IPS-18a (cell line): ENCODE measurements at regions not wholly inside any gene's neighbourhood (a gene's known extent, or its start where the extent isn't known, plus 50 kb on each side); places are given as distances from the start of the nearest gene placed in this dataset.

Source experiments
- H3K27ac ChIP-seq: one replicate; pipeline ENCODE4 v1.5.1; 2013; ENCODE audit warnings: low read length
- H3K27me3 ChIP-seq: one replicate; pipeline ENCODE4 v1.6.1; 2013; ENCODE audit warnings: mild to moderate bottlenecking, low read length; ENCODE audit not compliant: control insufficient read depth, insufficient read depth
- H3K36me3 ChIP-seq: one replicate; pipeline ENCODE4 v1.6.1; 2013; ENCODE audit warnings: low read depth, low read length; ENCODE audit not compliant: control insufficient read depth
- H3K4me1 ChIP-seq: one replicate; pipeline ENCODE4 v1.6.1; 2013; ENCODE audit warnings: low read depth, low read length; ENCODE audit not compliant: control insufficient read depth
- H3K4me3 ChIP-seq: one replicate; pipeline ENCODE4 v1.5.1; 2013; ENCODE audit warnings: low read length
- H3K9ac ChIP-seq: one replicate; pipeline ENCODE4 v1.6.1; 2013; ENCODE audit warnings: mild to moderate bottlenecking, low read length, moderate library complexity
- H3K9me3 ChIP-seq: one replicate; pipeline ENCODE4 v1.6.1; 2013; ENCODE audit warnings: low read depth, low read length; ENCODE audit not compliant: control insufficient read depth

DNA sequence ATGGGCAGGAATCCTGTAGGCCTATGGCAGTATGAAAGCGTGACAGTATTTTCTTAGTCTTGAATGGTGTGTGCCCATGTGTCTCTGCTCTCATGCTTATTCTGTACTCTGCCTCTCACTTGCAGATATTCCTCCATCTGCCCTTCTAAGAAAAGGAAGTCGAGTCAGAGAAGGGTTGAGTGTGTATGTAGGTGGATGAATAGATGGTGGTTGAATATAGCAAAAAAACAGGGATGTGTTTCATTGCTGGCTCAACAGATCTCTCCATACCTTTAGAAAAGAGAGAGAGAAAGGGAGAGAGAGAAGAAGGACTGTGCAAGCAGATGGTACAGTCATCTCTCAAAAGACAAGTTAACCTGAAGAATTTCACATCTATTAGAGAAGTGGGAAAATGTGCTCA, 381.5 kb downstream of the FBXW7 start:
- Histone ChIP-seq H3K36me3 (no peaks in the 10 kb centered on the region), H3K4me3 (no peak overlapping the region), H3K4me1 (no peaks in the 10 kb centered on the region), H3K27ac (no peak overlapping the region), H3K27me3 (no peaks in the 10 kb centered on the region), H3K9ac (no peak overlapping the region), H3K9me3 (no peaks in the 10 kb centered on the region)

DNA sequence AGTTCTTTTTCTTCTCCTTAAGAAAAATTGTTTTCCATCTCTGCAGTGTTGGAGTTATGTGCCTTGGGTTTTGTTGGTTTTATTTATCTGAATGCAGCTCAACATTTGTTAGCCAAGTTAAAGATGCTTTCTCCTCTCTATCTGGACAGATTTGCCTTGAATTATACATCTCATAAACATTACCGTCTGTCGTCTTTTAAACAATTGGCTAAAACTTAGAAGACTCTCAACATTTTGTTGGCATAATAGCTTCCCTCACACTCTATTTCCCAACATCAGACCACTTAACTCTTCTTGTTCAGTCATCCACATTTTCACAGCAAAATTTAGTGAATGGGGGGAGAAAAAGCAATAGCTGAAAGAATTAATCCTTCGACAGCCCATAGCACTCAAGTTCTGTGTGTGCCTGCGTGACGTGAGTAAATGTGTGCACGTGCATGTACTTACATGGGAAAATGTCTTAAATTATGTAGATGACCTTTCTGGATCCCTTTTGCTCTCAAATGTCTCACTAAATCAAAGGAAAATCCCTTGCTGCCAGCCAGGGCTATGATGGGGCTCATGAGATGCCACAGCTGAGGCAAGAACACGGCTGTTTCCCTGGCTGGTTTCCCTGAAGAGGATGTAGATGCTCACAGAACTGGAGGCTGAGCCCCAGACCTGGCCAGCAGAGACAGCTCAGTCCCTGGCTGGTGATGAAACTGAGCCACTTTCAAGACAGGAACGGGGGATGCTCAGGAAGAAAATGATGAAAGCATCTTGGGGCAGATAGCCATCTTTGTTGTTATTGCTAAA, 382.2 kb downstream of the FBXW7 start:
- Histone ChIP-seq H3K27ac (no peak overlapping the region), H3K27me3 (no peaks in the 10 kb centered on the region), H3K36me3 (no peaks in the 10 kb centered on the region), H3K4me1 (no peaks in the 10 kb centered on the region), H3K9me3 (no peaks in the 10 kb centered on the region), H3K9ac (no peak overlapping the region), H3K4me3 (no peak overlapping the region)

GRCh38 chr4:152150214-152150613, 385.7 kb downstream of the FBXW7 start:
- H3K36me3 ChIP-seq = no peaks in the 10 kb centered on the region
- H3K27ac ChIP-seq = no peak overlapping the region
- no peaks in the 10 kb centered on the region for H3K27me3 ChIP-seq
- no peaks in the 10 kb centered on the region for H3K4me1 ChIP-seq
- no peak overlapping the region for H3K9ac ChIP-seq
- H3K4me3 ChIP-seq = no peak overlapping the region
- H3K9me3 ChIP-seq = peaks cover 14% of the 10 kb centered on the region

DNA sequence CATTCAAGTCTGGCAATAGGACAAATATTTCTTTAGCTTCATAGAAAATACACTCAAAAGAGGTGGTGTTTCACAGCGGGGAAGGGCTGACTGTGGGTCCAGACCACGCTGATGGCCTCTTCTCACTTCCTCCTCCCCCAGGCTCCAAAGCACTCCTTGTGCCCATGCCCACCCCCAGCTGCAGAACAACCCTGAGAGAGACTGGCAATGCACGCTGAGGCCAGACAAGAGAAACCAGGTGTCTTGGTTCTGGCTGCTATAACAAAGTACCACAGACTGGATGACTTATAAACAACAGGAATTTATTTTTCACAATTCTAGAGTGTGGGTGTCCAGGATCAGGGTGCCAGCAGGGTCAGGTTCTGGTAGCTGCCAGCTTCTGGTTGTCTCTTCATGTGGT, 386.1 kb downstream of the FBXW7 start:
- Histone ChIP-seq H3K4me3 (no peak overlapping the region), H3K9me3 (peaks cover 19% of the 10 kb centered on the region), H3K4me1 (no peaks in the 10 kb centered on the region), H3K36me3 (no peaks in the 10 kb centered on the region), H3K27me3 (no peaks in the 10 kb centered on the region), H3K27ac (no peak overlapping the region), H3K9ac (no peak overlapping the region)

DNA sequence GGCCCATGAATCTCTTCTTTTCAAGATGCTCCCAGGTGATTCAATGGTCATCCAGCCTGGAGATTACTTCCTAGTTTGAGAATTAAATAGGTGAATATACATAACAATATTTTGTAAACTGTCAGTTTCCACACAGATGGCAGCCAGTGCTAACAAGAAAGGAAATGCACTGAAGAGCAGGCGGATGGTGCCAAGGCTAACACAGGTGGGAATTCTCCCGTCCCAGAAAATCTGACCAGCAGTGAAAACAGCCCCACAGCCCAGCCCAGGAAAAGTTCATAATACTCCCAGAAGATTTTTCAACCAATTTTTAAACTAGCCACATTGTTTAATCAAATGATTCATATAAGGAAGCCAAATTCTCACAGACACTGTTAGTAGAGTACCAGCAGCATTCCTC, 387.2 kb upstream of the GATB start:
- H3K36me3 ChIP-seq = no peaks in the 10 kb centered on the region
- no peaks in the 10 kb centered on the region for H3K27me3 ChIP-seq

GRCh38 chr4:152146244-152146643, 385.4 kb upstream of the GATB start:
- no peak overlapping the region for H3K9ac ChIP-seq
- H3K4me3 ChIP-seq = no peak overlapping the region
- H3K27ac ChIP-seq = no peak overlapping the region
- peaks cover 20% of the 10 kb centered on the region for H3K9me3 ChIP-seq
- H3K4me1 ChIP-seq = no peaks in the 10 kb centered on the region
- H3K27me3 ChIP-seq = no peaks in the 10 kb centered on the region
- H3K36me3 ChIP-seq = no peaks in the 10 kb centered on the region

More for the DNA sequence above, 387.2 kb upstream of the GATB start:
- Histone ChIP-seq H3K9ac (no peak overlapping the region), H3K4me1 (no peaks in the 10 kb centered on the region), H3K27ac (no peak overlapping the region), H3K4me3 (no peak overlapping the region), H3K9me3 (peaks cover 20% of the 10 kb centered on the region)

- H3K4me3 ChIP-seq = no peak overlapping the region
- H3K36me3 ChIP-seq = no peaks in the 10 kb centered on the region
- H3K27me3 ChIP-seq = no peaks in the 10 kb centered on the region
- H3K9ac ChIP-seq = no peak overlapping the region
- H3K4me1 ChIP-seq = no peaks in the 10 kb centered on the region
- no peak overlapping the region for H3K27ac ChIP-seq
- peaks cover 20% of the 10 kb centered on the region for H3K9me3 ChIP-seq
These were observed 383.0 kb upstream of the GATB start for GRCh38 chr4:152143806-152144205.

DNA sequence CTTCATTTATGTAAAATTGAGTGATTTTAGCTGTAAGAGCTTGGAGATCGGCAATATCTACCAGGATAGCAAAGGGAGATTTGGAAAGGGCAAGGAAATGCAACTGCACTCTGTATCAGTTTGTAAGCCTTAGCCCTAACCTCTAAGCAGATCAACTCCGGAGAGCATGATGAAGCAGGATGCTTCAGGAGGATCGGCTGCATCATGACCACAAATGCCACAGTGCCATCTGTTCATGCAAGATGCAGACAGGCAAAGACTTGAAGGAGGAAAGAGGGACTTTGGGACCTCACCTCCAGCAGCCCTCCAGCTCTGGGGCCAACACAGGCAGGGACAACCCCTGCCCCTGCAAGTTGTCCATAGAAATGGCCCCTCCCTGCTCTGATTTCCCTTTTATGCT, 377.6 kb upstream of the GATB start:
- H3K27me3 ChIP-seq = no peaks in the 10 kb centered on the region
- H3K4me3 ChIP-seq = no peak overlapping the region
- H3K27ac ChIP-seq = no peak overlapping the region
- no peaks in the 10 kb centered on the region for H3K36me3 ChIP-seq
- H3K9ac ChIP-seq = no peak overlapping the region
- no peaks in the 10 kb centered on the region for H3K9me3 ChIP-seq
- H3K4me1 ChIP-seq = no peaks in the 10 kb centered on the region

- no peaks in the 10 kb centered on the region for H3K27me3 ChIP-seq
- no peaks in the 10 kb centered on the region for H3K36me3 ChIP-seq
- H3K9ac ChIP-seq = no peak overlapping the region
- no peaks in the 10 kb centered on the region for H3K9me3 ChIP-seq
- no peak overlapping the region for H3K4me3 ChIP-seq
- no peaks in the 10 kb centered on the region for H3K4me1 ChIP-seq
- H3K27ac ChIP-seq = no peak overlapping the region
These were observed 372.0 kb upstream of the GATB start for GRCh38 chr4:152132776-152133175.

GRCh38 chr4:152128356-152128755, 367.5 kb upstream of the GATB start:
- no peak overlapping the region for H3K9ac ChIP-seq
- H3K4me3 ChIP-seq = no peak overlapping the region
- H3K9me3 ChIP-seq = no peaks in the 10 kb centered on the region
- no peak overlapping the region for H3K27ac ChIP-seq
- H3K27me3 ChIP-seq = no peaks in the 10 kb centered on the region
- H3K4me1 ChIP-seq = no peaks in the 10 kb centered on the region
- H3K36me3 ChIP-seq = no peaks in the 10 kb centered on the region

DNA sequence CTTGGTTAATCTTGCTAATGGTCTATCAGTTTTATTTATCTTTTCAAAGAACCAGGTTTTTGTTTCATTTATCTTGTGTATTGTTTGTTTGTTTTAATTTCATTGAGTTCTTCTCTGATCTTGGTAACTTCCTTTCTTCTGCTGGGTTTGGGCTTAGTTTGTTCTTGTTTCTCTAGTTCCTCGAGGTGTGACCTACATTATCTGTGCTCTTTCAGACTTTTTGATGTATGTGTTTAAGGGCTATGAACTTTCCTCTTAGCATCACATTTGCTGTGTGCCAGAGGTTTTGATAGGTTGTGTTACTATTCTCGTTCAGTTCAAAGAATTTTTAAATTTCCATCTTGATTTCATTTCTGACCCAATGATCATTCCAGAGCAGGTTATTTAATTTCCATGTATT, 365.4 kb upstream of the GATB start:
- Histone ChIP-seq H3K36me3 (no peaks in the 10 kb centered on the region), H3K9ac (no peak overlapping the region), H3K27ac (no peak overlapping the region), H3K9me3 (no peaks in the 10 kb centered on the region), H3K27me3 (no peaks in the 10 kb centered on the region), H3K4me1 (no peaks in the 10 kb centered on the region), H3K4me3 (no peak overlapping the region)

GRCh38 chr4:152118819-152119553, 358.2 kb upstream of the GATB start:
- Histone ChIP-seq H3K27me3 (no peaks in the 10 kb centered on the region), H3K4me1 (no peaks in the 10 kb centered on the region), H3K9me3 (no peaks in the 10 kb centered on the region), H3K4me3 (no peak overlapping the region), H3K36me3 (no peaks in the 10 kb centered on the region), H3K27ac (no peak overlapping the region), H3K9ac (no peak overlapping the region)
